ENCODE measurements at regions not wholly inside any gene's neighbourhood (a gene's known extent, or its start where the extent isn't known, plus 50 kb on each side); places are given as distances from the start of the nearest gene placed in this dataset.

DNA sequence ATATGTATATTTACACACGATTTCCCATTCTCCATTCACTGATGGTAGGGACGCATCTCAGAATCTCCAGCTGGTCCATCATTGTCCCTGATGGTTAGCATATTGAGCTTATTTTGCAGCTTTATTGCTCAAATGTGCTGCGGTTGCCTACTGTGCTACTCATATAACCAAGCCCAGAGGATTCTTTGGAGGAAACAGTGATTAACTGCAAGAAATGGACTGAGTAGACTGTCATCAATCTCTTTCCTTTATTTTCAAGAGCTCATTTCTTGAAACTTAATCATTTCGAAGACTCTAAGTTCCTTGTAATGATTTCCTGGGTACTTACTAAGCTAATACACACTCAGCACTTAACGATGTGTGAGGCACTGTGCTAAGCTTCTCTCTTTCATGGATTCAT lies 119.0 kb downstream of the MAT2B start:
- TF ChIP-seq, protein P1, sequence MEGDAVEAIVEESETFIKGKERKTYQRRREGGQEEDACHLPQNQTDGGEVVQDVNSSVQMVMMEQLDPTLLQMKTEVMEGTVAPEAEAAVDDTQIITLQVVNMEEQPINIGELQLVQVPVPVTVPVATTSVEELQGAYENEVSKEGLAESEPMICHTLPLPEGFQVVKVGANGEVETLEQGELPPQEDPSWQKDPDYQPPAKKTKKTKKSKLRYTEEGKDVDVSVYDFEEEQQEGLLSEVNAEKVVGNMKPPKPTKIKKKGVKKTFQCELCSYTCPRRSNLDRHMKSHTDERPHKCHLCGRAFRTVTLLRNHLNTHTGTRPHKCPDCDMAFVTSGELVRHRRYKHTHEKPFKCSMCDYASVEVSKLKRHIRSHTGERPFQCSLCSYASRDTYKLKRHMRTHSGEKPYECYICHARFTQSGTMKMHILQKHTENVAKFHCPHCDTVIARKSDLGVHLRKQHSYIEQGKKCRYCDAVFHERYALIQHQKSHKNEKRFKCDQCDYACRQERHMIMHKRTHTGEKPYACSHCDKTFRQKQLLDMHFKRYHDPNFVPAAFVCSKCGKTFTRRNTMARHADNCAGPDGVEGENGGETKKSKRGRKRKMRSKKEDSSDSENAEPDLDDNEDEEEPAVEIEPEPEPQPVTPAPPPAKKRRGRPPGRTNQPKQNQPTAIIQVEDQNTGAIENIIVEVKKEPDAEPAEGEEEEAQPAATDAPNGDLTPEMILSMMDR (IDR thresholded peaks at IDR 0.05): no peak
- no peak for TF ChIP-seq EZH2 (IDR thresholded peaks at IDR 0.05; ENCODE audit: borderline replicate concordance, insufficient read depth, low read depth, low read length, poor library complexity, severe bottlenecking)
